ENCODE measurements at regions not wholly inside any gene's neighbourhood (a gene's known extent, or its start where the extent isn't known, plus 50 kb on each side); places are given as distances from the start of the nearest gene placed in this dataset.
A peak's percentile ranks its signal among the peaks of the same experiment; 100 is the strongest.
"Not testable (repeated sequence)": the region's sequence is repeated elsewhere in the genome, so short reads cannot be mapped to it uniquely, and the experiment has no call there.

GRCh38 chr7:113030489-113030888, 56.1 kb downstream of the GPR85 start:
- no peak for DNase-seq (ENCODE audit: low spot score)

GRCh38 chr7:113026941-113027340, 59.7 kb downstream of the GPR85 start:
- DNase-seq (ENCODE audit: low spot score), result peak; percentile 20

GRCh38 chr7:113017144-113017857, 69.3 kb downstream of the GPR85 start:
- not testable (repeated sequence) for DNase-seq (ENCODE audit: low spot score)

GRCh38 chr7:113015034-113015645, 71.5 kb downstream of the GPR85 start:
- peak; percentile 73 for DNase-seq (ENCODE audit: low spot score)

- no peak for DNase-seq (ENCODE audit: low spot score)
These were observed 72.7 kb downstream of the GPR85 start for GRCh38 chr7:113013761-113014449.

GRCh38 chr7:113012862-113013261, 73.8 kb downstream of the GPR85 start:
- DNase-seq (ENCODE audit: low spot score), result not testable (repeated sequence)

GRCh38 chr7:113010377-113010776, 76.2 kb downstream of the GPR85 start:
- no peak for DNase-seq (ENCODE audit: low spot score)

GRCh38 chr7:113008755-113009154, 77.9 kb downstream of the GPR85 start:
- no peak for DNase-seq (ENCODE audit: low spot score)

- DNase-seq (ENCODE audit: low spot score), result no peak
These were observed 81.7 kb downstream of the GPR85 start for GRCh38 chr7:113004726-113005454.

GRCh38 chr7:113000316-113001020, 86.2 kb downstream of the GPR85 start:
- DNase-seq (ENCODE audit: low spot score), result no peak

GRCh38 chr7:112997831-112998230, 88.8 kb downstream of the GPR85 start:
- DNase-seq (ENCODE audit: low spot score), result no peak

GRCh38 chr7:112996331-112996871, 90.2 kb downstream of the GPR85 start:
- no peak for DNase-seq (ENCODE audit: low spot score)

- DNase-seq (ENCODE audit: low spot score), result peak; percentile 44
These were observed 91.4 kb downstream of the GPR85 start for GRCh38 chr7:112995059-112995824.

- no peak for DNase-seq (ENCODE audit: low spot score)
These were observed 92.0 kb downstream of the GPR85 start for GRCh38 chr7:112994656-112995055.

- DNase-seq (ENCODE audit: low spot score), result no peak
These were observed 96.0 kb downstream of the GPR85 start for GRCh38 chr7:112990624-112991023.

- DNase-seq (ENCODE audit: low spot score), result no peak
These were observed 97.1 kb downstream of the GPR85 start for GRCh38 chr7:112989531-112989930.

- no peak for DNase-seq (ENCODE audit: low spot score)
These were observed 99.5 kb downstream of the GPR85 start for GRCh38 chr7:112987171-112987570.

GRCh38 chr7:112986256-112987031, 100.2 kb downstream of the GPR85 start:
- no peak for DNase-seq (ENCODE audit: low spot score)

- no peak for DNase-seq (ENCODE audit: low spot score)
These were observed 101.1 kb downstream of the GPR85 start for GRCh38 chr7:112985377-112985987.

All from RKO (cell line).